Karpas-422 (cell line): ENCODE measurements at regions not wholly inside any gene's neighbourhood (a gene's known extent, or its start where the extent isn't known, plus 50 kb on each side); places are given as distances from the start of the nearest gene placed in this dataset.
"Not testable (repeated sequence)": the region's sequence is repeated elsewhere in the genome, so short reads cannot be mapped to it uniquely, and the experiment has no call there.

Experiments used
- DNase-seq: peaks from one replicate; pipeline ENCODE4 v3.0.0-alpha.2; 2015
- H2AFZ ChIP-seq: fragments of 200-600 bp; sonication (generic); 2 replicates; pipeline ENCODE4 v1.6.1; 2014; ENCODE audit warnings: antibody characterized with exemption, low read length, mixed read lengths
- H3K27ac ChIP-seq: fragments of 200-600 bp; sonication (generic); 2 replicates; pipeline ENCODE4 v1.5.1; 2014; ENCODE audit warnings: mild to moderate bottlenecking, low read length, moderate library complexity
- H3K27me3 ChIP-seq: fragments of 200-600 bp; sonication (generic); 2 replicates; pipeline ENCODE4 v1.6.1; 2014; ENCODE audit warnings: low read length, mixed read lengths
- H3K36me3 ChIP-seq: fragments of 200-600 bp; sonication (generic); 2 replicates; pipeline ENCODE4 v1.6.1; 2014; ENCODE audit warnings: low read length, mixed read lengths; ENCODE audit not compliant: insufficient read depth
- H3K4me1 ChIP-seq: fragments of 200-600 bp; sonication (generic); 2 replicates; pipeline ENCODE4 v1.6.1; 2014; ENCODE audit warnings: mild to moderate bottlenecking, low read length, mixed read lengths
- H3K4me2 ChIP-seq: fragments of 200-600 bp; sonication (generic); 2 replicates; pipeline ENCODE4 v1.6.1; 2014; ENCODE audit warnings: low read length, low read depth, mild to moderate bottlenecking; ENCODE audit not compliant: poor library complexity, severe bottlenecking
- H3K4me3 ChIP-seq: fragments of 200-600 bp; sonication (generic); 2 replicates; pipeline ENCODE4 v1.5.1; 2014; ENCODE audit warnings: mild to moderate bottlenecking, antibody characterized with exemption, low read length, mixed read lengths
- H3K79me2 ChIP-seq: fragments of 200-600 bp; sonication (generic); 2 replicates; pipeline ENCODE4 v1.6.1; 2014; ENCODE audit warnings: mild to moderate bottlenecking, low read length, mixed read lengths
- H3K9ac ChIP-seq: fragments of 200-600 bp; sonication (generic); 2 replicates; pipeline ENCODE4 v1.6.0; 2014; ENCODE audit warnings: low read length
- H3K9me2 ChIP-seq: fragments of 200-600 bp; sonication (generic), shearing (Covaris generic); replicated peaks from 2 replicates; pipeline ENCODE4 v1.6.0; 2014; ENCODE audit warnings: mild to moderate bottlenecking, low read length, moderate library complexity; ENCODE audit not compliant: insufficient read depth
- H3K9me3 ChIP-seq: fragments of 300-700, 200-600 bp; sonication (generic); 2 replicates; pipeline ENCODE4 v1.6.1; 2014; ENCODE audit warnings: low read length, mixed read lengths
- H4K20me1 ChIP-seq: fragments of 200-600 bp; sonication (generic); 2 replicates; pipeline ENCODE4 v1.6.1; 2014; ENCODE audit warnings: mild to moderate bottlenecking, antibody characterized with exemption, low read length, low read depth; ENCODE audit not compliant: insufficient read depth

DNA sequence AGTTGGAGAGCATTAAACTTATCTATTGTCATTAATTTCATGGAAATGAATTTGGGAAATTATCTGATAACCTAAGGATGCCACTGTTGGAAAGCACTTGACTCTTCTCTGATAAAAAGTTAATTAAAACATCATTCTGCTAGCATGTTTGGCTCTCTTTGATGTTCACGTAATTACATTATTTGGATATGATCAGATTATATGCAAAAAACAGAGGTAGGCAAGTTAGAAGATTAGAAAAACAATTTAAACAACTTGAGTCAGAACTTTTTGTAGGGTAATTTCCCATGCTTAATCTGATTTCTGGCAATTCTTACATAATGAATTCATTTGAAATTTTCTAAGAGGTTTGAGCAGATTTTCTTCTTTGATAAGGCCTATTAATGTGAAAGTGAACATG is 882.9 kb downstream of the TRAM1L1 start:
- Histone ChIP-seq H3K79me2 (no peaks in the 10 kb centered on the region), H3K27me3 (no peaks in the 10 kb centered on the region), H3K9ac (no peak overlapping the region), H3K4me2 (no peak overlapping the region), H2AFZ (no peak overlapping the region), H3K4me3 (no peak overlapping the region), H3K36me3 (no peaks in the 10 kb centered on the region), H3K27ac (no peak overlapping the region), H3K9me3 (no peaks in the 10 kb centered on the region; the same call in 1 of the 2 replicates), H3K4me1 (no peaks in the 10 kb centered on the region), H4K20me1 (no peaks in the 10 kb centered on the region), H3K9me2 (no peaks in the 10 kb centered on the region)
- DNase-seq: no peak

- Histone ChIP-seq H3K4me3 (no peak overlapping the region), H2AFZ (no peak overlapping the region), H3K9ac (no peak overlapping the region), H3K27me3 (no peaks in the 10 kb centered on the region), H3K4me1 (no peaks in the 10 kb centered on the region), H3K27ac (no peak overlapping the region), H3K79me2 (no peaks in the 10 kb centered on the region), H3K36me3 (no peaks in the 10 kb centered on the region), H3K9me3 (no peaks in the 10 kb centered on the region), H3K9me2 (no peaks in the 10 kb centered on the region), H3K4me2 (no peak overlapping the region), H4K20me1 (no peaks in the 10 kb centered on the region)
- no peak for DNase-seq
Measured at GRCh38 chr4:116197317-116197809, 888.0 kb downstream of the TRAM1L1 start.

- H3K27me3 ChIP-seq: no peaks in the 10 kb centered on the region
- no peak overlapping the region for H3K9ac ChIP-seq
Measured at GRCh38 chr4:116183241-116183640, 902.1 kb downstream of the TRAM1L1 start.

DNA sequence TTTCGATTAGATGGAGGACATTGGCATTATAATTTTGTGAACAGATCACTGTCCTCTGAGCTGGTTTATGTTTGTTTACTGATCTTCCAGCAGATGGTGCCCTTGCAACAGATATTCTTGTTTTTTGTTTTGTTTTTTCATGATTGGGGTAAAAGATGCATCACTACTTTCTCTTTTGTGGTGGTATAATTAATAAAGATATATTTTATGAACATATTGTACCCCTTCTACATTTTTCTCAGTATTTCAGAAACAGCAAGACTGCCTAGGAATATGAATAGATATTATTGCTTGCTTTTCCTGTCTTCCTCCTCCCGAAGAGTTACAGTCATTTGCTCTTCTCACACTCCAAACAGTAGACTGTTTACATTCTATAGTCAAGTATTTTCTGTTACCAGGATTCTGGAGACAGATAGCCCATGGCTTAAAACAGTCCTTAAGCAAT is 905.2 kb downstream of the TRAM1L1 start:
- H4K20me1 ChIP-seq: no peaks in the 10 kb centered on the region
- no peaks in the 10 kb centered on the region for H3K9me3 ChIP-seq
- peak; percentile 45 for DNase-seq
- no peak overlapping the region for H3K27ac ChIP-seq
- H3K9ac ChIP-seq: no peak overlapping the region
- no peak overlapping the region for H3K4me3 ChIP-seq
- no peaks in the 10 kb centered on the region for H3K79me2 ChIP-seq
- H2AFZ ChIP-seq: no peak overlapping the region
- no peaks in the 10 kb centered on the region for H3K9me2 ChIP-seq
- no peaks in the 10 kb centered on the region for H3K4me1 ChIP-seq
- no peaks in the 10 kb centered on the region for H3K36me3 ChIP-seq
- no peaks in the 10 kb centered on the region for H3K27me3 ChIP-seq
- H3K4me2 ChIP-seq: no peak overlapping the region

More at GRCh38 chr4:116183241-116183640, 902.1 kb downstream of the TRAM1L1 start:
- H3K9me2 ChIP-seq: no peaks in the 10 kb centered on the region
- no peak for DNase-seq
- no peaks in the 10 kb centered on the region for H3K9me3 ChIP-seq
- H3K4me2 ChIP-seq: no peak overlapping the region
- no peak overlapping the region for H3K4me3 ChIP-seq
- no peak overlapping the region for H2AFZ ChIP-seq
- no peaks in the 10 kb centered on the region for H3K4me1 ChIP-seq
- H3K27ac ChIP-seq: no peak overlapping the region
- no peaks in the 10 kb centered on the region for H3K36me3 ChIP-seq
- H3K79me2 ChIP-seq: no peaks in the 10 kb centered on the region
- no peaks in the 10 kb centered on the region for H4K20me1 ChIP-seq

DNA sequence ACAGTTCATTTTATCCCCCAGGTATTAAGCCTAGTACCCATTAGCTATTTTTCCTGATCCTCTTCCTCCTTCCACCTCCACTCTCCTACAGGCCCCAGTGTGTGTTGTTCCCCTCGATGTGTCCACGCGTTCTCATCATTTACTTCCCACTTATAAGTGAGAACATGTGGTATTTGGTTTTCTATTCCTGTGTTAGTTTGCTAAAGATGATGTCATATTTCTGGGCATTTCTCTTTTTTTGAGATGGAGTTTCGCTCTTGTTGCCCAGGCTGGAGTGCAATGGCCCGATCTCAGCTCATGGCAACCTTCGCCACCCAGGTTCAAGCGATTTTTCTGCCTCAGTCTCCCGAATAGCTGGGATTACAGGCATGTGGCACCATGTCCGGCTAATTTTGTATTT is 934.0 kb downstream of the TRAM1L1 start:
- H2AFZ ChIP-seq, H3K4me1 ChIP-seq, H4K20me1 ChIP-seq, H3K9ac ChIP-seq, H3K79me2 ChIP-seq, H3K9me3 ChIP-seq, H3K27me3 ChIP-seq, DNase-seq, H3K9me2 ChIP-seq, H3K4me2 ChIP-seq, H3K36me3 ChIP-seq, H3K4me3 ChIP-seq, H3K27ac ChIP-seq: not testable (repeated sequence)

DNA sequence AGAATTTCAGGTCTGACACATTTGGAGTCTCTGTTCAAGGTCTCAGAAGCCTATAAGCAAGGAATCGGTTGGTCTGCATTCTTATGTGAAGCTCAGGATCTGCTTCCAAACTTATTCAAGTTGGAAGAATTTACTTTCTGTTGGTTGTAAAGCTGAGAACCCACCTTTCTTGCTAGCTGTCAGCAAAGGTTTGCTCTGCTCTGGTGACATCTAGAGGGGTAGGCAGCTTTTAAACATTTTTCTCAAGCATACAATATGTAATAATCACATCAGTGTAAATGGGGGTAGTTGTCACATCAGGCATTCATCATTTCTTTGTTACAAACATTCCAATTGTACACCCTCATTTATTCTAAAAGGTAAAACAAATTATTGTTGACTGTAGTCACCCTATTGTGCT is 935.2 kb downstream of the TRAM1L1 start:
- no peak overlapping the region for H3K4me3 ChIP-seq
- no peak overlapping the region for H3K9ac ChIP-seq
- no peaks in the 10 kb centered on the region for H3K36me3 ChIP-seq
- H3K79me2 ChIP-seq: no peaks in the 10 kb centered on the region
- no peaks in the 10 kb centered on the region for H3K9me3 ChIP-seq
- H3K27ac ChIP-seq: no peak overlapping the region
- no peaks in the 10 kb centered on the region for H4K20me1 ChIP-seq
- no peaks in the 10 kb centered on the region for H3K27me3 ChIP-seq
- DNase-seq: no peak
- no peak overlapping the region for H3K4me2 ChIP-seq
- no peaks in the 10 kb centered on the region for H3K9me2 ChIP-seq
- H2AFZ ChIP-seq: no peak overlapping the region
- H3K4me1 ChIP-seq: no peaks in the 10 kb centered on the region

- no peaks in the 10 kb centered on the region for H3K79me2 ChIP-seq
- H3K27me3 ChIP-seq: no peaks in the 10 kb centered on the region
- H2AFZ ChIP-seq: no peak overlapping the region; the same call in 1 of the 2 replicates
- no peaks in the 10 kb centered on the region for H4K20me1 ChIP-seq
- H3K27ac ChIP-seq: no peak overlapping the region
- no peaks in the 10 kb centered on the region for H3K9me2 ChIP-seq
- no peaks in the 10 kb centered on the region for H3K4me1 ChIP-seq
- H3K4me3 ChIP-seq: no peak overlapping the region
- no peak overlapping the region for H3K4me2 ChIP-seq
- no peaks in the 10 kb centered on the region for H3K36me3 ChIP-seq
- H3K9me3 ChIP-seq: no peaks in the 10 kb centered on the region
- DNase-seq: no peak
- H3K9ac ChIP-seq: no peak overlapping the region
Measured at GRCh38 chr4:116143198-116143597, 942.2 kb downstream of the TRAM1L1 start.

DNA sequence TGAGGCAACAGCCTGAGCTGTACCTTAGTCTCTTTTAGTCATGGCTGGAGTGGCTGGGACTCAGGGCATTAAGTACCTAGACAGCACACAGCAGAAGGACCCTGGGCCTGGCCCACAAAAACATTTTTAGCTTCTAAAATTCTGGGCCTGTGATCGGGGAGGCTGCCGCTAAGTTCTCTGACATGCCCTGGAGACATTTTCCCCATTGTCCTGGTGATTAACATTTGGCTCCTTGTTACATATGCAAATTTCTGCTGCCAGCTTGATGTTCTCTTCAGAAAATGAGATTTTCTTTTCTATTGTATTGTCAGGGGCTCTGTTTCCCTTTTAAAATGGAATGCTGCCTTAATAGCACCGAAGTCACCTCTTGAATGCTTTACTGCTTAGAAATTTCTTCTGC is 952.4 kb downstream of the TRAM1L1 start:
- Histone ChIP-seq H3K27me3 (no peaks in the 10 kb centered on the region), H3K4me2 (no peak overlapping the region), H3K27ac (no peak overlapping the region), H4K20me1 (no peaks in the 10 kb centered on the region), H3K9me2 (no peaks in the 10 kb centered on the region), H3K4me3 (no peak overlapping the region), H3K79me2 (no peaks in the 10 kb centered on the region), H2AFZ (no peak overlapping the region), H3K9me3 (0 out of 2 replicates have a peak, but pooled peaks cover under 1% of the 10 kb centered on the region), H3K36me3 (no peaks in the 10 kb centered on the region), H3K9ac (no peak overlapping the region), H3K4me1 (no peaks in the 10 kb centered on the region)
- no peak for DNase-seq

DNA sequence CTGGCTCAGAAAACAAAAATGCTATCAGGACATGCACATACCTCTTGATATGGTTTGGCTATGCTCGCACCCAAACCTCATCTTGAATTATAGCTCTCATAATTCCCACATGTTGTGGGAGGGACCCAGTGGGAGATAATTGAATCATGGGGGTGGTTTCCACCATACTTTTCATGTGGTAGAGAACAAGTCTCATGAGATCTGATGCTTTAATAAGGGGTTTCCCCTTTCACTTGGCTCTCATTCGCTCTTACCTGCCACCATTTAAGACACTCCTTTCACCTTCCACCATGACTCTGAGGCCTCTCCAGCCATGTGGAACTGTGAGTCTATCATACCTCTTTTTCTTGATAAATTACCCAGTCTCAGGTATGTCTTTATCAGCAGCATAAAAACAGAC is 958.6 kb downstream of the TRAM1L1 start:
- no peaks in the 10 kb centered on the region for H3K36me3 ChIP-seq
- no peaks in the 10 kb centered on the region for H3K4me1 ChIP-seq
- H3K27ac ChIP-seq: no peak overlapping the region
- 0 out of 2 replicates have a peak, but pooled peaks cover 3% of the 10 kb centered on the region for H3K9me3 ChIP-seq
- no peak overlapping the region for H2AFZ ChIP-seq
- no peak overlapping the region for H3K9ac ChIP-seq
- no peak overlapping the region for H3K4me3 ChIP-seq
- no peaks in the 10 kb centered on the region for H3K79me2 ChIP-seq
- no peaks in the 10 kb centered on the region for H4K20me1 ChIP-seq
- no peaks in the 10 kb centered on the region for H3K9me2 ChIP-seq
- no peak overlapping the region for H3K4me2 ChIP-seq
- no peaks in the 10 kb centered on the region for H3K27me3 ChIP-seq
- DNase-seq: no peak
